ENCODE measurements at regions not wholly inside any gene's neighbourhood (a gene's known extent, or its start where the extent isn't known, plus 50 kb on each side); places are given as distances from the start of the nearest gene placed in this dataset.

GRCh38 chr2:180494286-180494685 is 486.1 kb upstream of the UBE2E3 start:
- H3K4me3 ChIP-seq (ENCODE audit: low read depth, low read length): no peak overlapping the region
- ChIA-PET CTCF (no interaction called here), POLR2A (no interaction called here)
- no peak for DNase-seq (ENCODE audit: low read depth, low spot score)
- H3K27me3 ChIP-seq (ENCODE audit: control insufficient read depth, insufficient read depth, low read length): no peaks in the 10 kb centered on the region
- no peak overlapping the region for H3K27ac ChIP-seq (ENCODE audit: low read depth, low read length)
- H3K9me3 ChIP-seq (ENCODE audit: control insufficient read depth, insufficient read depth, low read length): 0 out of 2 replicates have a peak, but pooled peaks cover 2% of the 10 kb centered on the region
- TF ChIP-seq, protein P1, sequence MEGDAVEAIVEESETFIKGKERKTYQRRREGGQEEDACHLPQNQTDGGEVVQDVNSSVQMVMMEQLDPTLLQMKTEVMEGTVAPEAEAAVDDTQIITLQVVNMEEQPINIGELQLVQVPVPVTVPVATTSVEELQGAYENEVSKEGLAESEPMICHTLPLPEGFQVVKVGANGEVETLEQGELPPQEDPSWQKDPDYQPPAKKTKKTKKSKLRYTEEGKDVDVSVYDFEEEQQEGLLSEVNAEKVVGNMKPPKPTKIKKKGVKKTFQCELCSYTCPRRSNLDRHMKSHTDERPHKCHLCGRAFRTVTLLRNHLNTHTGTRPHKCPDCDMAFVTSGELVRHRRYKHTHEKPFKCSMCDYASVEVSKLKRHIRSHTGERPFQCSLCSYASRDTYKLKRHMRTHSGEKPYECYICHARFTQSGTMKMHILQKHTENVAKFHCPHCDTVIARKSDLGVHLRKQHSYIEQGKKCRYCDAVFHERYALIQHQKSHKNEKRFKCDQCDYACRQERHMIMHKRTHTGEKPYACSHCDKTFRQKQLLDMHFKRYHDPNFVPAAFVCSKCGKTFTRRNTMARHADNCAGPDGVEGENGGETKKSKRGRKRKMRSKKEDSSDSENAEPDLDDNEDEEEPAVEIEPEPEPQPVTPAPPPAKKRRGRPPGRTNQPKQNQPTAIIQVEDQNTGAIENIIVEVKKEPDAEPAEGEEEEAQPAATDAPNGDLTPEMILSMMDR (IDR thresholded peaks at IDR 0.05; ENCODE audit: low read depth, low read length): no peak

GRCh38 chr2:180482696-180483095 is 475.6 kb upstream of the CWC22 start:
- ChIA-PET POLR2A (no interaction called here), CTCF (no interaction called here)
- H3K27me3 ChIP-seq (ENCODE audit: control insufficient read depth, insufficient read depth, low read length): no peaks in the 10 kb centered on the region
- H3K27ac ChIP-seq (ENCODE audit: low read depth, low read length): no peak overlapping the region
- no peak for DNase-seq (ENCODE audit: low read depth, low spot score)
- no peak overlapping the region for H3K4me3 ChIP-seq (ENCODE audit: low read depth, low read length)
- no peaks in the 10 kb centered on the region for H3K9me3 ChIP-seq (ENCODE audit: control insufficient read depth, insufficient read depth, low read length)
- TF ChIP-seq, protein P1 (IDR thresholded peaks at IDR 0.05; ENCODE audit: low read depth, low read length): no peak

DNA sequence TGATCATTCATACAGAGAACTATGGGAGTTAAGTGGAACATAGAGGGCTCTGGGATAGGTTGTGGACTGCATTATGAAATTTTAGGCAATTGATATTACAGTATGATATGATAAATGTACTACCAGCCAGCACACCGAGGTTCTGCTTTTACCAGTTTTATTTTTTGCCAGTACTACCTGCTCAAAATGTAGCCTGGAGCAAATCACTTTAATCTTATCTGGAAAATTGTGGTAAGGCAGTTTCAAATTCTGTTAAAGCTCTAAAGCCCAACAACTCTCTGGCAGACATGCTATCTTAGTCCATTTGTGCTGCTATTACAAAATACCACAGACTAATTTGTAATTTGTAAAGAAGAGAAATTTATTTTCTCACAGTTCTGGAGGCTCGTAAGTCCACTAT is 474.9 kb upstream of the CWC22 start:
- no peak for DNase-seq (ENCODE audit: low read depth, low spot score)
- Histone ChIP-seq H3K4me3 (ENCODE audit: low read depth, low read length) (no peak overlapping the region), H3K27me3 (ENCODE audit: control insufficient read depth, insufficient read depth, low read length) (no peaks in the 10 kb centered on the region), H3K9me3 (ENCODE audit: control insufficient read depth, insufficient read depth, low read length) (no peaks in the 10 kb centered on the region), H3K27ac (ENCODE audit: low read depth, low read length) (no peak overlapping the region)
- POLR2A ChIA-PET: no interaction called here
- CTCF ChIA-PET: no interaction called here
- TF ChIP-seq, protein P1 (IDR thresholded peaks at IDR 0.05; ENCODE audit: low read depth, low read length): no peak

GRCh38 chr2:180478883-180479282 is 471.8 kb upstream of the CWC22 start:
- POLR2A ChIA-PET: no interaction called here
- Histone ChIP-seq H3K27ac (ENCODE audit: low read depth, low read length) (no peak overlapping the region), H3K27me3 (ENCODE audit: control insufficient read depth, insufficient read depth, low read length) (no peaks in the 10 kb centered on the region), H3K4me3 (ENCODE audit: low read depth, low read length) (no peak overlapping the region), H3K9me3 (ENCODE audit: control insufficient read depth, insufficient read depth, low read length) (no peaks in the 10 kb centered on the region)
- TF ChIP-seq, protein P1 (IDR thresholded peaks at IDR 0.05; ENCODE audit: low read depth, low read length): no peak
- no peak for DNase-seq (ENCODE audit: low read depth, low spot score)
- CTCF ChIA-PET: no interaction called here

DNA sequence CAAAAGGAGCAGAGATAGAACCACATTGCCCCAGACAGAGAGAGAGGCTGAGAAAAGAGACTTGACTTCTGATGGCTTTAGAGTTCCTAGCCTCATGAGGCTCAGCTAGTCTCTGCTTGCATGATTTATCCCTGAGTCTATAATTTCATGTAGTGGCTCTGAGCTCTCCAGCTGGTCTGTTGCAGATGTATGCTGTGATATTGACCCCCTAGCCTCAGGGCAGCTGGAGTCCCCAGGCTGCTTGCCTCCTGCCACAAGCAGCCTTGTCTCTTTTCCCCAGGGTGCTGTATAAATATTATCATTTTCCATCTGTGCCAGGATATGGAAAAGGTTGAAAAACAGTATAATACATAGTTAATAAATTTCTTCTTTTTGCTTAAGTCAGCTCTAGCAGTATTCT is 467.6 kb upstream of the CWC22 start:
- no peak overlapping the region for H3K27ac ChIP-seq (ENCODE audit: low read depth, low read length)
- CTCF ChIA-PET: interaction anchor here (0.6 kb wide), 1 partner anchor 607 kb away, joined by 3 read pairs; no protein-coding TSS in a partner anchor
- TF ChIP-seq, protein P1 (IDR thresholded peaks at IDR 0.05; ENCODE audit: low read depth, low read length): no peak

More for the DNA sequence above, 467.6 kb upstream of the CWC22 start:
- no peaks in the 10 kb centered on the region for H3K27me3 ChIP-seq (ENCODE audit: control insufficient read depth, insufficient read depth, low read length)
- no peak for DNase-seq (ENCODE audit: low read depth, low spot score)
- H3K4me3 ChIP-seq (ENCODE audit: low read depth, low read length): no peak overlapping the region
- H3K9me3 ChIP-seq (ENCODE audit: control insufficient read depth, insufficient read depth, low read length): no peaks in the 10 kb centered on the region
- POLR2A ChIA-PET: no interaction called here
